Thyroid gland (tissue), 4 donors: ENCODE measurements at regions not wholly inside any gene's neighbourhood (a gene's known extent, or its start where the extent isn't known, plus 50 kb on each side); places are given as distances from the start of the nearest gene placed in this dataset.

Experiments
- DNase-seq, 2 donors: peaks; one replicate each; pipeline ENCODE4 v3.0.0-alpha.2; 2019
- H3K27ac ChIP-seq, 3 donors: fragments of 200-600 bp; sonication (generic); 1 replicate in 2 of 3; 2 replicates in 1 of 3; pipeline ENCODE4 v1.5.1; 2016 to 2019; ENCODE audit warnings: mild to moderate bottlenecking in 1 of 3, moderate library complexity in 1 of 3
- H3K27me3 ChIP-seq: fragments of 200-600 bp; sonication (generic); one replicate; pipeline ENCODE4 v1.5.1; 2019
- H3K36me3 ChIP-seq, 2 donors: fragments of 200-600 bp; sonication (generic); one replicate each; pipeline ENCODE4 v1.5.1; 2016 to 2019
- H3K4me1 ChIP-seq, 2 donors: fragments of 200-600 bp; sonication (generic); one replicate each; pipeline ENCODE4 v1.5.1; 2017 to 2019
- H3K4me3 ChIP-seq, 3 donors: fragments of 200-600 bp; sonication (generic); replicated peaks in 1 of 3; 1 replicate in 2 of 3; 2 replicates in 1 of 3; pipeline ENCODE4 v1.5.1; 2016; ENCODE audit warnings: mild to moderate bottlenecking in 1 of 3
- H3K9me3 ChIP-seq: fragments of 200-600 bp; sonication (generic); one replicate; pipeline ENCODE4 v1.5.1; 2017
- POLR2A ChIP-seq, 2 donors: fragments of 450-650 bp; IDR thresholded peaks; one replicate each; pipeline ENCODE4 v1.6.1; 2017; ENCODE audit warnings: antibody characterized with exemption in 2 of 2, mild to moderate bottlenecking in 2 of 2, moderate library complexity in 1 of 2
- WGBS, 2 donors: methylation state at CpG; one replicate each; pipeline ENCODE4 v1.1.5; 2017; 5-methylcytosine and 5-hydroxymethylcytosine counted together
- intact Hi-C: fragments of 100-400 bp; cut with DNase I; formaldehyde crosslinking; loops from one replicate; pipeline ENCODE4 v1.15.1; 2023
- TF ChIP-seq, protein P1 (sequence below), 6 experiments: fragments of 200-600 bp in 3 of 6; fragments of 450-650 bp in 3 of 6; sonication (generic) in 3 of 6; IDR thresholded peaks; one replicate each; pipeline ENCODE4 v1.5.1; 2016 to 2019; ENCODE audit warnings: antibody characterized with exemption in 6 of 6, mild to moderate bottlenecking in 2 of 6, inconsistent platforms in 1 of 6, moderate library complexity in 1 of 6

DNA sequence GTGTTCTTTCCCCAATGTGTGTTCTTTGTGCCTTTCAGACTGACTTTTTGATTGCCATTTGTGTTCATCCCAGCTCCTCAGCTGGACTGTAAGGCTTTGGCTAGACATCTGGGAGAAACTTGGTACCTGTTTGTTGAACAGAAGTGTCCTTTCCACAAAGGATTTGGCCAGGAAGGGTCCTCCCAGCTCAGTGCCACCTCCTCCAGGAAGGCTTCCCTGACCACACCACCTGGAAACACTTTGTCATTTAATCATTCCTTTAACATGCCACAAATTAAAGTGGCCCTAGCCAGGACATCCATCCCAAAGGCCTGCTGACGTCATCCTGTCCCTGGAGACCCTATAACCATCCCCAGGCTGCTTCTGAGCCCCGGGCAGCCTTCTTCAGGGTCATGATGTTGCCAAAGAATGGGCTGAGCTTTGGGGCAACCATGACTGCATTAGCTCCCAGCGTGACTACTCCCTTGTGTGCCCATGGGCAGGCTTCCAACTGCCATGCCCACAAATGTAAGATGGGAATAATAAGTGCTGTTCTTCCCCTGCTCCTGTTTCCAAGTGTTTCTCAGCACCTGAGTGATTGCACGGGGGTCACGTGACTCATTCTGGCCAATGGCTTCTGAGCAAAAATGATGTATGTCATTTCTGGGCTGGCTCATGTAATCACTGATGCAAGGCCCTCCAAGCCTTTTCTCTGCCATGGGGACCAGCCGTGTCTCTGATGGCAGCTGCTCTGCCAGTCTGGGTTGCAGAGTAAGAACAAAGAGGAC is 112.5 kb upstream of the SMAD3 start:
- WGBS, 2 donors, result 82 to 86% methylated on average over 6 of the region's 6 CpGs
- Histone ChIP-seq H3K9me3 (no peaks in the 10 kb centered on the region), H3K27ac (no peak overlapping the region), H3K36me3 (no peaks in the 10 kb centered on the region), H3K4me3 (no peak overlapping the region), H3K4me1 (no peaks in the 10 kb centered on the region), H3K27me3 (no peaks in the 10 kb centered on the region)
- DNase-seq, result no peak
- TF ChIP-seq POLR2A (IDR thresholded peaks at IDR 0.05), result no peak
- TF ChIP-seq, protein P1, sequence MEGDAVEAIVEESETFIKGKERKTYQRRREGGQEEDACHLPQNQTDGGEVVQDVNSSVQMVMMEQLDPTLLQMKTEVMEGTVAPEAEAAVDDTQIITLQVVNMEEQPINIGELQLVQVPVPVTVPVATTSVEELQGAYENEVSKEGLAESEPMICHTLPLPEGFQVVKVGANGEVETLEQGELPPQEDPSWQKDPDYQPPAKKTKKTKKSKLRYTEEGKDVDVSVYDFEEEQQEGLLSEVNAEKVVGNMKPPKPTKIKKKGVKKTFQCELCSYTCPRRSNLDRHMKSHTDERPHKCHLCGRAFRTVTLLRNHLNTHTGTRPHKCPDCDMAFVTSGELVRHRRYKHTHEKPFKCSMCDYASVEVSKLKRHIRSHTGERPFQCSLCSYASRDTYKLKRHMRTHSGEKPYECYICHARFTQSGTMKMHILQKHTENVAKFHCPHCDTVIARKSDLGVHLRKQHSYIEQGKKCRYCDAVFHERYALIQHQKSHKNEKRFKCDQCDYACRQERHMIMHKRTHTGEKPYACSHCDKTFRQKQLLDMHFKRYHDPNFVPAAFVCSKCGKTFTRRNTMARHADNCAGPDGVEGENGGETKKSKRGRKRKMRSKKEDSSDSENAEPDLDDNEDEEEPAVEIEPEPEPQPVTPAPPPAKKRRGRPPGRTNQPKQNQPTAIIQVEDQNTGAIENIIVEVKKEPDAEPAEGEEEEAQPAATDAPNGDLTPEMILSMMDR (IDR thresholded peaks at IDR 0.05), result no peak
- intact Hi-C loops, result no loop called here

DNA sequence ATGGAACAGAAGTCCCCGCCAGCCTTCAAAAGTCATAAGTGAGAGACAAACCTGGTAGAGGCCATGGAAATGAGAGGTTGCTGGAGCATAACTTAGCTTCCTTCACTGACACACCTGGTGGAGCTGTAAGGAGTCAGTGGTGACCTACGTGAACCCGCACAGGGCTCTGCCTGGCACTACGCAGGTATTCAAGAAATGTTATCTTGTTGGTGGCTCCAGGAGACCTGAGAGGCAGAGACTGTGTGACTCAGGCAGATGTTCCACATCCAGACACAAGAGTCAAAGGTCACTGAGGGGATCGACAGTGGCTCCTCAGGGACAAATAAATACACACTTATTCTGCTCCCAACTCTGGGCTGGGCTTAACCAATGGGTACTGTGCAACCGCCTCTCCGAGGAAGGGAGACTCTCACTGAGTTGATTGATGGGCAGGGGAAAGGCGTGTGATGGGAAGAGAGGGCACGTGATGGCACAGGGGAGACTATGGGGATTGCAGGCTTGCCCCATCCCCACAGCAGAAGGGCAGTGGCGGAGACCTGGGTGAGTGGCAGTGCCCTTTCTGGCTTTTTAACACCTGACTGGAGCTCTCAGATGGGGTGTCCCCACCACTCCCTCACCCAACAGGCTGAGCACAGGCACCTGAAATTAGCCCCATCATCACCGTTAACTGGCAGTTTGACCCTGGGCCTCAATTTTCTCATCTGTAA is 111.7 kb upstream of the SMAD3 start:
- Histone ChIP-seq H3K27me3 (no peaks in the 10 kb centered on the region), H3K36me3 (no peaks in the 10 kb centered on the region), H3K4me1 (no peaks in the 10 kb centered on the region), H3K27ac (no peak overlapping the region), H3K9me3 (no peaks in the 10 kb centered on the region), H3K4me3 (no peak overlapping the region)
- TF ChIP-seq, protein P1 (IDR thresholded peaks at IDR 0.05), result no peak
- no peak for TF ChIP-seq POLR2A (IDR thresholded peaks at IDR 0.05)
- no peak for DNase-seq
- intact Hi-C loops, result no loop called here
- 92% methylated on average over 11 of the region's 11 CpGs for WGBS, 2 donors

DNA sequence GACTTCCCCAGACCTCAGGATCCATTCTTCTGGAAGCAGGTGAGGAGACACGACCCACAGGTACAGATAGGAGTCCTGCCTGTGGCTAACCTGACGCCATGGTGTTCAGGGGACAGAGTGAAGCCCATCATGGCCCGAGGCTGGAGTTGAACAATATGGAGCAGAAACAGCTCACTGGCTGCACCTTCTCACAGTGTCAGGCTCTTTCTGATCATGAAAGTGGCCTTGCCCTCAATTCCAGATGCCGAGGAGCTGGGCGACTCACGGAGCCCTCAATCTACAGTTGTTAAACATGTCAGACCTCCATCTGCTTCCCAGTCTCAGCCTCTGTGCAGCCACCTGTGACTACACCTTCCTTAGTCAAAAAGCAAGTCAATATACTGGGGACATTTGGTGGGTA is 110.8 kb upstream of the SMAD3 start:
- WGBS, 2 donors, result 75 to 91% methylated on average over 6 of the region's 6 CpGs
- H3K4me3 ChIP-seq, result no peak overlapping the region
- H3K4me1 ChIP-seq, result no peaks in the 10 kb centered on the region
- intact Hi-C loops, result no loop called here
- no peak for DNase-seq
- no peaks in the 10 kb centered on the region for H3K27me3 ChIP-seq
- no peaks in the 10 kb centered on the region for H3K9me3 ChIP-seq
- TF ChIP-seq, protein P1 (IDR thresholded peaks at IDR 0.05), result no peak
- no peak for TF ChIP-seq POLR2A (IDR thresholded peaks at IDR 0.05)
- H3K36me3 ChIP-seq, result no peaks in the 10 kb centered on the region
- no peak overlapping the region for H3K27ac ChIP-seq

DNA sequence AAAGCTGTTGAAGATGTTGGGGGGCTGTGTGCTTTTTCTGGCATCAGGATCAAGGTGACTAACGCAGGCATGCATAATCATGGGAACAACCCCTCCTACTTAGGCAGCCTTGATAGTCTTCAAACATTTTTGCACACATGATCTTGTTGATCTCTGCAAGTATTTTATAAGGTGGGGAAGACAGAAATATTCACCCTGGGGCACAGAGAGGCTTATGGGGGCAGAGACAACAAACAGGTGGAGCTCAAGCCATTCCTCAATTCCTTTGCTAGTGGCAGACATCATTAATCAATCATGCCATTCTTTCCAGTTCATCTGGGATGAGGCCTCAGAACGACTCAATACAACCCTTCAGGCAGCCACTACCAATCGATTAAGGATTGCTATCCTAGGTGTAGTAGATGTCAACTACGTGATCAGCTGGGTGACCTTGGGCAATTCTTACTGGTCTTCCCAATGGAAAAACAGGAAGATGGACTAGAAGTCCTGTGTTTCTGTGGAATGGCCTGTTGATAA is 110.3 kb upstream of the SMAD3 start:
- WGBS, 2 donors, result 75 to 78% methylated on average over 4 of the region's 4 CpGs
- Histone ChIP-seq H3K9me3 (no peaks in the 10 kb centered on the region), H3K4me1 (no peaks in the 10 kb centered on the region), H3K27ac (no peak overlapping the region), H3K4me3 (no peak overlapping the region), H3K36me3 (no peaks in the 10 kb centered on the region), H3K27me3 (no peaks in the 10 kb centered on the region)
- TF ChIP-seq POLR2A (IDR thresholded peaks at IDR 0.05), result no peak
- TF ChIP-seq, protein P1 (IDR thresholded peaks at IDR 0.05), result no peak
- DNase-seq, result no peak
- intact Hi-C loops, result no loop called here
